ENCODE measurements at regions not wholly inside any gene's neighbourhood (a gene's known extent, or its start where the extent isn't known, plus 50 kb on each side); places are given as distances from the start of the nearest gene placed in this dataset.
"Not testable (repeated sequence)": the region's sequence is repeated elsewhere in the genome, so short reads cannot be mapped to it uniquely, and the experiment has no call there.

DNA sequence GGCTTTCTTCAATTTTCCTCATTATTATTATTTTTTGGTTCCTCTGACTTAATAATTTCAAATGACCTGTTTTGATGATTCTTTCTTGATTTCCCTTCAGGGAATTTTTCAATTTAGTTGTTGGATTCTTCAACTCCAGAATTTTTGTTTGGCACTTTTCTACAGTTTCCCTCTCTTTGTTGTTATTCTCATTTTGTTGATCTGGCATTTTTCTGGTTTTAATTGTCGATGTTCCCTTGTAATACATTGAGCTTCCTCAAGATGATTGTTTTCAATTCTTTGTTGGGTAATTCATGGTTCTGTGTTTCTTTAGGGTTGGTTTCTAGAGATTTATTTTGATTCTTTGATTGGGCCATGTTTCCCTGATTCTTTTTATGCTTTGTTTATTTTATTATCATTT, 67.8 kb upstream of the DNAJC1 start:
- no peak for DNase-seq

DNA sequence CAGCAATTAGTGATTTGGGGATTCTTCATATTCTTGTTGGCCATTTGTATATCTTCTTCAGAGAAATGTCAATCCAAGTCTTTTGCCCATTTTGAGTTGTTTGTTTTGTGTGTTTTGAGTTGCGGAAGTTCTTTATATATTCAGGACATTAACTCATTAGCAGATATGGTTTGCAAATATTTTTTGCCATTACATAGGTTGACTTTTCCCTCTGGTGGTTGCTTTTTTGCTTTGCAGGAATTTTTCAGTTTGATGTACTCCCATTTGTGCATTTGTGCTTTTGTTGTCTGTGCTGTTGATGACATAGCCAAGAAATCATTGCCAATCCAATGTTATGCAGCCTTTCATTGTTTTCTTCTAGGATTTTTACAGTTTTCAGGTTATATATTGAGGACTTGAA, 63.6 kb upstream of the DNAJC1 start:
- no peak for DNase-seq

DNA sequence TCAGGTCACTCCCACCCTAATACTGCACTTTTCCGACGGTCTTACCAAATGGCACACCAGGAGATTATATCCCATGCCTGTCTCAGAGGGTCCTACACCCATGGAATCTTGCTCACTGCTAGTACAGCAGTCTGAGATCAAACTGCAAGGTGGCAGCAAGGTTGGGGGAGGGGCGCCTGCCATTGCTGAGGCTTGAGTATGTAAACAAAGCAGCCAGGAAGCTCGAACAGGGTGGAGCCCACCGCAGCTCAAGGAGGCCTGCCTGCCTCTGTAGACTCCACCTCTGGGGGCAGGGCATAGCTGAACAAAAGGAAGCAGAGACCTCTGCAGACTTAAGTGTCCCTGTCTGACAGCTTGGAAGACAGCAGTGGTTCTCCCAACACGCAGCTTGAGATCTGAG, 57.5 kb upstream of the DNAJC1 start:
- DNase-seq, result not testable (repeated sequence)

DNA sequence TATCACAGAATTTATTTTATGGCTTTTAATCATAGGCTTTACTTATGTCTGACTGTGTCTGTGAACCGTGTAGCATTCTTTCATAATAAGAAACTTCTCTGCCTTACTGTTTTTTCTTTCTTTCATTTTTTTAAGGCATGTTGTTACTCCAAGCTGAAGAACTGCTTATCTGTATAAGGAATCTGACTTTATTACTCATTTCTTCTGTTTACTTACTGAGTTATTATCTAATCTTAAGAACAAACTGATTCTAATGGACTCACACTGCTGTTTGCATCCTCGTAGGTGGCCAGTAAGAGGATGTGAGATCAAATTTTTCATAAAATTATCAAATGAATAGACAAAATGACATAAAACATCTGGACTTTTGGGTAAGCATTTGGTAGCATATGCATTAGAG, 54.7 kb upstream of the DNAJC1 start:
- no peak for DNase-seq

DNA sequence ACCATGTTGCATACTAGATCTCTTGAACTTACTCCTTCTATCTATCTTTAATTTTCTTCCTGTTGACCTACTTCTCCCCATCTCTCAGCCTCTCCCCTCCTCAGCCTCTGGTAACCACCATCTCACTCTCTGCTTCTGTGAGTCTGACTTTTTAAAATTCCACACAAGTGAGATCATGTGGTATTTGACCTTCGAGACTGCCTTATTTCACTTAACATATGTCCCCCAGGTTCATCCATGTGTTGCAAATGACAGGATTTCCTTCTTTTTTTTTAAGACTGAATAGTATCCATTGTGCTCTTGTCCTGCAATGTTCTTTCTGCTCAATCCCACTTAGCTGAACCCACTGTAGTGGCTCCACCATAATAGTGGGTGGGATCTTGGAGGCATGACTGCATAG, 51.4 kb upstream of the DNAJC1 start:
- peak; percentile 37 for DNase-seq

Measured in fibroblast of upper back skin (primary cell).